ENCODE measurements at regions not wholly inside any gene's neighbourhood (a gene's known extent, or its start where the extent isn't known, plus 50 kb on each side); places are given as distances from the start of the nearest gene placed in this dataset.
"Not testable (repeated sequence)": the region's sequence is repeated elsewhere in the genome, so short reads cannot be mapped to it uniquely, and the experiment has no call there.

DNA sequence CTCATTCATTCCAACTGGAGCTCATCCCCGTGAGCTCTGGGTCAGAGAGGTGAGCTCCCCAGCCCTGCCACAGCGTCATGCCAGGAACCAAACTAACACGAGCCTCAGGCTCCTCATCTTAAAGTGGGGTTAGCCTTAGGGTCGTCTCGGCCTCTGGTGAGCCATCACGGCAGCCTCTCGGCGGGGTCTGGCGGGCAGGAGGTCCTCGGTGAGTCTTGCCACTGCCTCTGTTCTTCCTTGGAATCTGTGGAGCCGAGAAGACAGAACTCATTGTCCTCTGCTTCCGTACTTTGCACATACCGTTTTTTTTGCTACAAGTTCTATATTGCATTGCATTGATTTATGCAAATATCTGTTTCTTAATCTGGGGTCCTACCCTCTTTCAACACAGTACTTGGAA lies 177.9 kb downstream of the BANP start:
- not testable (repeated sequence) for TF ChIP-seq POLR2A (IDR thresholded peaks at IDR 0.05)
- TF ChIP-seq, protein P1, sequence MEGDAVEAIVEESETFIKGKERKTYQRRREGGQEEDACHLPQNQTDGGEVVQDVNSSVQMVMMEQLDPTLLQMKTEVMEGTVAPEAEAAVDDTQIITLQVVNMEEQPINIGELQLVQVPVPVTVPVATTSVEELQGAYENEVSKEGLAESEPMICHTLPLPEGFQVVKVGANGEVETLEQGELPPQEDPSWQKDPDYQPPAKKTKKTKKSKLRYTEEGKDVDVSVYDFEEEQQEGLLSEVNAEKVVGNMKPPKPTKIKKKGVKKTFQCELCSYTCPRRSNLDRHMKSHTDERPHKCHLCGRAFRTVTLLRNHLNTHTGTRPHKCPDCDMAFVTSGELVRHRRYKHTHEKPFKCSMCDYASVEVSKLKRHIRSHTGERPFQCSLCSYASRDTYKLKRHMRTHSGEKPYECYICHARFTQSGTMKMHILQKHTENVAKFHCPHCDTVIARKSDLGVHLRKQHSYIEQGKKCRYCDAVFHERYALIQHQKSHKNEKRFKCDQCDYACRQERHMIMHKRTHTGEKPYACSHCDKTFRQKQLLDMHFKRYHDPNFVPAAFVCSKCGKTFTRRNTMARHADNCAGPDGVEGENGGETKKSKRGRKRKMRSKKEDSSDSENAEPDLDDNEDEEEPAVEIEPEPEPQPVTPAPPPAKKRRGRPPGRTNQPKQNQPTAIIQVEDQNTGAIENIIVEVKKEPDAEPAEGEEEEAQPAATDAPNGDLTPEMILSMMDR (IDR thresholded peaks at IDR 0.05 in 4 of 5, conservative IDR thresholded peaks at IDR 0.05 in 1 of 5), result not testable (repeated sequence)

All from gastrocnemius medialis (tissue), 4 donors.